Mesenchymal stem cell (in vitro differentiated cells and primary cell): ENCODE measurements at regions not wholly inside any gene's neighbourhood (a gene's known extent, or its start where the extent isn't known, plus 50 kb on each side); places are given as distances from the start of the nearest gene placed in this dataset.
A peak's percentile ranks its signal among the peaks of the same experiment; 100 is the strongest.

Experiments used
- DNase-seq: peaks from one replicate; pipeline ENCODE4 v3.0.0-alpha.2; 2013
- H2AFZ ChIP-seq: one replicate; pipeline ENCODE4 v1.6.1; 2013; ENCODE audit warnings: low read depth, mild to moderate bottlenecking, control low read depth, inconsistent platforms, low read length, moderate library complexity
- H2AK5ac ChIP-seq: 2 replicates; pipeline ENCODE4 v1.6.1; 2013; ENCODE audit warnings: low read length, moderate library complexity, mild to moderate bottlenecking, inconsistent platforms; ENCODE audit not compliant: severe bottlenecking
- H2BK120ac ChIP-seq: one replicate; pipeline ENCODE4 v1.6.1; 2013; ENCODE audit warnings: low read depth, mild to moderate bottlenecking, inconsistent platforms, low read length, moderate library complexity
- H2BK12ac ChIP-seq, 2 experiments: one replicate each; pipeline ENCODE4 v1.6.1; 2013; ENCODE audit warnings: inconsistent platforms in 2 of 2, low read length in 2 of 2, mild to moderate bottlenecking in 2 of 2, moderate library complexity in 2 of 2, control low read depth in 1 of 2
- H2BK15ac ChIP-seq: one replicate; pipeline ENCODE4 v1.6.1; 2013; ENCODE audit warnings: mild to moderate bottlenecking, low read depth, inconsistent platforms; ENCODE audit not compliant: poor library complexity, severe bottlenecking
- H2BK5ac ChIP-seq: 2 replicates; pipeline ENCODE4 v1.6.1; 2013; ENCODE audit warnings: low read depth, mild to moderate bottlenecking, low read length, control low read depth, inconsistent platforms; ENCODE audit not compliant: poor library complexity, severe bottlenecking
- H3K14ac ChIP-seq, 2 experiments: one replicate each; pipeline ENCODE4 v1.6.1; 2013; ENCODE audit warnings: inconsistent platforms in 2 of 2, low read length in 2 of 2, control low read depth in 1 of 2, mild to moderate bottlenecking in 1 of 2, moderate library complexity in 1 of 2
- H3K18ac ChIP-seq, 2 experiments: one replicate each; pipeline ENCODE4 v1.6.1; 2013; ENCODE audit warnings: inconsistent platforms in 2 of 2, low read length in 2 of 2, control low read depth in 1 of 2, low read depth in 1 of 2, mild to moderate bottlenecking in 1 of 2
- H3K23ac ChIP-seq, 2 experiments: one replicate each; pipeline ENCODE4 v1.6.1; 2013; ENCODE audit warnings: inconsistent platforms in 2 of 2, low read length in 2 of 2, mild to moderate bottlenecking in 2 of 2, moderate library complexity in 2 of 2, control low read depth in 1 of 2
- H3K27ac ChIP-seq: 2 replicates; pipeline ENCODE4 v1.5.1; 2013; ENCODE audit warnings: mild to moderate bottlenecking, moderate library complexity, low read length, control low read depth, inconsistent platforms; ENCODE audit not compliant: poor library complexity, severe bottlenecking
- H3K27me3 ChIP-seq, 2 experiments: 2 replicates each; pipeline versions ENCODE4 v1.6.1 to v1.7.0; 2013; ENCODE audit warnings: low read length in 2 of 2, mild to moderate bottlenecking in 2 of 2, moderate library complexity in 2 of 2, control low read depth in 1 of 2, inconsistent platforms in 1 of 2; ENCODE audit not compliant: control insufficient read depth in 1 of 2, insufficient read depth in 1 of 2
- H3K36me3 ChIP-seq, 2 experiments: 2 replicates each; pipeline versions ENCODE4 v1.6.1 to v1.7.0; 2013; ENCODE audit warnings: low read length in 2 of 2, control low read depth in 1 of 2, inconsistent platforms in 1 of 2, low read depth in 1 of 2, mild to moderate bottlenecking in 1 of 2; ENCODE audit not compliant: insufficient read depth in 2 of 2, control insufficient read depth in 1 of 2
- H3K4ac ChIP-seq, 2 experiments: one replicate each; pipeline ENCODE4 v1.6.1; 2013; ENCODE audit warnings: inconsistent platforms in 2 of 2, low read length in 2 of 2, mild to moderate bottlenecking in 2 of 2, moderate library complexity in 2 of 2, control low read depth in 1 of 2, low read depth in 1 of 2
- H3K4me1 ChIP-seq: 2 replicates; pipeline ENCODE4 v1.6.1; 2013; ENCODE audit warnings: low read depth, low read length, control low read depth; ENCODE audit not compliant: control insufficient read depth, insufficient read depth
- H3K4me2 ChIP-seq: 2 replicates; pipeline ENCODE4 v1.6.1; 2013; ENCODE audit warnings: low read length, mild to moderate bottlenecking, inconsistent platforms; ENCODE audit not compliant: poor library complexity, severe bottlenecking
- H3K4me3 ChIP-seq, 2 experiments: 2 replicates each; pipeline versions ENCODE4 v1.5.1 to v1.7.0; 2013; ENCODE audit warnings: low read length in 2 of 2, mild to moderate bottlenecking in 2 of 2, control low read depth in 1 of 2, low read depth in 1 of 2; ENCODE audit not compliant: insufficient read depth in 1 of 2
- H3K79me1 ChIP-seq: replicated peaks from 2 replicates; pipeline ENCODE4 v1.6.1; 2013; ENCODE audit warnings: mild to moderate bottlenecking, control low read depth, low read length, inconsistent platforms; ENCODE audit not compliant: poor library complexity, severe bottlenecking
- H3K9ac ChIP-seq: 2 replicates; pipeline ENCODE4 v1.7.0; 2013; ENCODE audit warnings: mild to moderate bottlenecking, low read length, moderate library complexity
- H3K9me3 ChIP-seq: 2 replicates; pipeline ENCODE4 v1.7.0; 2013; ENCODE audit warnings: mild to moderate bottlenecking, low read length; ENCODE audit not compliant: control insufficient read depth
- H4K8ac ChIP-seq: one replicate; pipeline ENCODE4 v1.6.1; 2013; ENCODE audit warnings: inconsistent platforms, mild to moderate bottlenecking, low read length, moderate library complexity
- H4K91ac ChIP-seq: one replicate; pipeline ENCODE4 v1.6.1; 2013; ENCODE audit warnings: mild to moderate bottlenecking, low read length, inconsistent platforms
- WGBS: methylation state at CpG from one replicate; pipeline ENCODE4 v1.1.7; 2013; ENCODE audit warnings: mixed read lengths; 5-methylcytosine and 5-hydroxymethylcytosine counted together

DNA sequence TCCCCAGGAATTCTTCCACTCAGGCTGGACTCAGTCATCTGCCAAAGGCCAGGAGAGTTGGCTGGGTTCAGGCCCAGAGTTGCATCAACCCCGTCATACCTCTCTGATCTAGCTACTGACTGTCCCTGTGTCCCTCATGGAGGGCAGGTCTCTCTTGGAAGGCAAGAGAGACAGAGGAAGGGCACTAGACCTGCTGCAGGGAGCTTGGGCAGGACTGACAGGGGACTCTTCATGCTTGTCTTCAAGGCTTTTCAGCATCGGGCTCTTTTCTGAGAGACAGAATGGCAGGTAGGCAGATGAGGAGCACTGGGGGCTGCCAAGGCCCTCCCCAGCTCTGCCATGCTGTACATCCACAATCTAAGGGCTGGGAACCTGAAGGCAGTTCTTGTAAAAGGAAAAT is 140.1 kb upstream of the MRPS22 start:
- H3K4me2 ChIP-seq, result no peak overlapping the region
- no peak overlapping the region for H3K9ac ChIP-seq
- H4K91ac ChIP-seq, result no peak overlapping the region
- no peaks in the 10 kb centered on the region for H3K4me1 ChIP-seq
- H3K23ac ChIP-seq, result no peak overlapping the region
- H3K36me3 ChIP-seq, result no peaks in the 10 kb centered on the region
- H3K14ac ChIP-seq, result no peak overlapping the region
- no peak overlapping the region for H3K4me3 ChIP-seq
- H3K27me3 ChIP-seq, result peaks cover 0 to 6% of the 10 kb centered on the region in 2 experiments
- no peak for DNase-seq
- H4K8ac ChIP-seq, result no peak overlapping the region
- no peak overlapping the region for H2BK120ac ChIP-seq
- H2BK15ac ChIP-seq, result no peak overlapping the region
- WGBS, result 50% methylated on average over 1 of the region's 2 CpGs
- H3K27ac ChIP-seq, result no peak overlapping the region
- H2BK12ac ChIP-seq, result no peak overlapping the region
- H2AFZ ChIP-seq, result no peak overlapping the region
- no peaks in the 10 kb centered on the region for H3K79me1 ChIP-seq
- H2AK5ac ChIP-seq, result no peak overlapping the region
- H3K4ac ChIP-seq, result no peak overlapping the region
- no peaks in the 10 kb centered on the region for H3K9me3 ChIP-seq
- H2BK5ac ChIP-seq, result no peak overlapping the region
- no peak overlapping the region for H3K18ac ChIP-seq

DNA sequence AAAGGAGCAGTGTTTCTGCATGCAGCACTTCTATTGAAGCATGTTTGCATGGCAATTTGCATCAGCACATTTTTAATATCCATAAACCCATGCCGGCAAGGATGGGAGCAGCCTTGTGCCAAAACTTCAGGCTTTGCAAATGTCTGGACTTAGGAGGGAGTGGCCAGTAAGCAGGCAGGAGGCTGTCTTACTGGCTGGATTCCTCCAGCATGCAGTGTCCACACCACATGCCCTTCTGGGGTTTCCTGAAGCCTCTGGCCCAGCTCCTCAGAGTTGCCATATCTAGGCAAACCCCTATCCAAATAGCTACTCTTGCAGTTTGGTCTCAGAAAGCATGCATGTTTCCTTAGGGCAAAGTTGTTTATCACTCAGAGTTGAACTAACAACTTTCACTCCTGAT is 139.1 kb upstream of the MRPS22 start:
- peak; percentile 23 for DNase-seq
- no peak overlapping the region for H2AFZ ChIP-seq
- H2BK5ac ChIP-seq, result no peak overlapping the region
- H3K4me3 ChIP-seq, result no peak overlapping the region
- H3K18ac ChIP-seq, result no peak overlapping the region
- H3K27me3 ChIP-seq, result peaks cover 0 to 6% of the 10 kb centered on the region in 2 experiments
- no peaks in the 10 kb centered on the region for H3K36me3 ChIP-seq
- no peaks in the 10 kb centered on the region for H3K79me1 ChIP-seq
- no peak overlapping the region for H3K14ac ChIP-seq
- H3K27ac ChIP-seq, result no peak overlapping the region
- no peak overlapping the region for H3K4ac ChIP-seq
- H3K9ac ChIP-seq, result no peak overlapping the region
- no peak overlapping the region for H2BK12ac ChIP-seq
- H3K4me1 ChIP-seq, result no peaks in the 10 kb centered on the region
- no peak overlapping the region for H2BK120ac ChIP-seq
- H4K8ac ChIP-seq, result no peak overlapping the region
- 100% methylated on average over 1 of the region's 1 CpG for WGBS
- no peak overlapping the region for H3K4me2 ChIP-seq
- H2BK15ac ChIP-seq, result no peak overlapping the region
- H3K9me3 ChIP-seq, result no peaks in the 10 kb centered on the region
- H3K23ac ChIP-seq, result no peak overlapping the region
- no peak overlapping the region for H4K91ac ChIP-seq
- H2AK5ac ChIP-seq, result no peak overlapping the region

DNA sequence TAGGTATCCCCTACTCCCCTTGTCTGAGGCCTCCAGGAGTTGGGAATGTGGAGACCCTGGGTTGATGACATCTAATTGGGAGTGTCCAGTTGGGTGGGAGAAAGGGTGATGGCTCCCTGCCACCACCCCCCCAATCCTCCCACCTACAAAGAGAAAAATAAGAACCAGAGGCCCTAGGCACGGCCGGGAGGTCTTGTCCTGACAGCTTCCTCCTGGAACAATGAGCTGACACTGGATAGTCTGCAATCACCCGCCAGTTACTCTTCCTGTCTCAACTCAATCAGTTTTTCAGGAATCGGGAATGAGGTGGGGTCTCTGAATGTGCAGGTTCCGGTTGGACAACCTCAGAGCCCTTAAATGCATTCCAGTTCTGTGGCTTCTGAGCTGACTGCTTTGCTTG is 129.9 kb upstream of the MRPS22 start:
- Histone ChIP-seq H2BK5ac (no peak overlapping the region), H3K4me3 (no peak overlapping the region), H2BK120ac (no peak overlapping the region), H3K9ac (no peak overlapping the region), H2AK5ac (no peak overlapping the region), H3K23ac (no peak overlapping the region), H3K36me3 (no peaks in the 10 kb centered on the region), H4K8ac (no peak overlapping the region), H3K27ac (no peak overlapping the region), H3K4me2 (no peak overlapping the region), H2BK15ac (no peak overlapping the region), H3K14ac (no peak overlapping the region), H3K9me3 (peaks cover 8% of the 10 kb centered on the region), H2BK12ac (no peak overlapping the region), H3K4ac (no peak overlapping the region), H2AFZ (no peak overlapping the region), H3K18ac (no peak overlapping the region), H3K4me1 (peaks cover 3% of the 10 kb centered on the region), H3K79me1 (no peaks in the 10 kb centered on the region), H4K91ac (no peak overlapping the region), H3K27me3 (peaks cover 0 to 10% of the 10 kb centered on the region in 2 experiments)
- DNase-seq, result no peak
- WGBS, result 65% methylated on average over 4 of the region's 5 CpGs

GRCh38 chr3:139216958-139217357 is 126.9 kb upstream of the MRPS22 start:
- Histone ChIP-seq H2AK5ac (no peak overlapping the region), H4K91ac (no peak overlapping the region), H3K36me3 (no peaks in the 10 kb centered on the region), H3K14ac (no peak overlapping the region), H3K27me3 (peaks cover 0 to 17% of the 10 kb centered on the region in 2 experiments), H2BK12ac (no peak overlapping the region), H3K18ac (no peak overlapping the region), H2BK5ac (no peak overlapping the region), H3K27ac (no peak overlapping the region), H2AFZ (no peak overlapping the region), H2BK120ac (no peak overlapping the region), H3K4ac (no peak overlapping the region), H3K4me1 (peaks cover 4% of the 10 kb centered on the region), H4K8ac (no peak overlapping the region), H3K23ac (no peak overlapping the region), H3K9ac (no peak overlapping the region), H3K4me2 (no peak overlapping the region), H3K4me3 (no peak overlapping the region), H2BK15ac (no peak overlapping the region), H3K79me1 (no peaks in the 10 kb centered on the region), H3K9me3 (peaks cover 3% of the 10 kb centered on the region)
- no peak for DNase-seq
